ENCODE measurements at regions not wholly inside any gene's neighbourhood (a gene's known extent, or its start where the extent isn't known, plus 50 kb on each side); places are given as distances from the start of the nearest gene placed in this dataset.

DNA sequence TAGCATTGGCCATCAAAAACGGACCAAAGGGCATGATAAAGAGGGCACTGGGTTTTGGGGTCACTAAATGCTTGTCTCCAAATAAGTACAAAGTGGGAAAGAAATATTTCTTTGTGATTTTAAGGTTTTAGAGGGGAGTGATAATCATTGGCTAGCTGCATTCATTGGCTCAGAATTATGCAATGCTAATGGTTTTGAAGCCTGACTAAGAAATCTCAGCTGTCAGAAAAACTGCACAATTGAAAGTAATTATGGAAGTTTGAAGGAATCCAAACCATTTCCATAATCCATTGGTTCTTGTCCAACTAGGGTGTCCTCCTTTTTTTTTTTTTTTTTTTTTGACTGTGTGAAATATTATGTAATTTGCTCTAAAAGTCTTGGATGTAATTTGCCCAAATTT lies 88.2 kb upstream of the ARGLU1 start (continued):
- TF ChIP-seq, protein P1, sequence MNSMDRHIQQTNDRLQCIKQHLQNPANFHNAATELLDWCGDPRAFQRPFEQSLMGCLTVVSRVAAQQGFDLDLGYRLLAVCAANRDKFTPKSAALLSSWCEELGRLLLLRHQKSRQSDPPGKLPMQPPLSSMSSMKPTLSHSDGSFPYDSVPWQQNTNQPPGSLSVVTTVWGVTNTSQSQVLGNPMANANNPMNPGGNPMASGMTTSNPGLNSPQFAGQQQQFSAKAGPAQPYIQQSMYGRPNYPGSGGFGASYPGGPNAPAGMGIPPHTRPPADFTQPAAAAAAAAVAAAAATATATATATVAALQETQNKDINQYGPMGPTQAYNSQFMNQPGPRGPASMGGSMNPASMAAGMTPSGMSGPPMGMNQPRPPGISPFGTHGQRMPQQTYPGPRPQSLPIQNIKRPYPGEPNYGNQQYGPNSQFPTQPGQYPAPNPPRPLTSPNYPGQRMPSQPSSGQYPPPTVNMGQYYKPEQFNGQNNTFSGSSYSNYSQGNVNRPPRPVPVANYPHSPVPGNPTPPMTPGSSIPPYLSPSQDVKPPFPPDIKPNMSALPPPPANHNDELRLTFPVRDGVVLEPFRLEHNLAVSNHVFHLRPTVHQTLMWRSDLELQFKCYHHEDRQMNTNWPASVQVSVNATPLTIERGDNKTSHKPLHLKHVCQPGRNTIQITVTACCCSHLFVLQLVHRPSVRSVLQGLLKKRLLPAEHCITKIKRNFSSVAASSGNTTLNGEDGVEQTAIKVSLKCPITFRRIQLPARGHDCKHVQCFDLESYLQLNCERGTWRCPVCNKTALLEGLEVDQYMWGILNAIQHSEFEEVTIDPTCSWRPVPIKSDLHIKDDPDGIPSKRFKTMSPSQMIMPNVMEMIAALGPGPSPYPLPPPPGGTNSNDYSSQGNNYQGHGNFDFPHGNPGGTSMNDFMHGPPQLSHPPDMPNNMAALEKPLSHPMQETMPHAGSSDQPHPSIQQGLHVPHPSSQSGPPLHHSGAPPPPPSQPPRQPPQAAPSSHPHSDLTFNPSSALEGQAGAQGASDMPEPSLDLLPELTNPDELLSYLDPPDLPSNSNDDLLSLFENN (IDR thresholded peaks at IDR 0.05; ENCODE audit: low read depth in 2 of 2, low read length in 2 of 2): no peak
- no peak for TF ChIP-seq TAF7 (tag; IDR thresholded peaks at IDR 0.05)

DNA sequence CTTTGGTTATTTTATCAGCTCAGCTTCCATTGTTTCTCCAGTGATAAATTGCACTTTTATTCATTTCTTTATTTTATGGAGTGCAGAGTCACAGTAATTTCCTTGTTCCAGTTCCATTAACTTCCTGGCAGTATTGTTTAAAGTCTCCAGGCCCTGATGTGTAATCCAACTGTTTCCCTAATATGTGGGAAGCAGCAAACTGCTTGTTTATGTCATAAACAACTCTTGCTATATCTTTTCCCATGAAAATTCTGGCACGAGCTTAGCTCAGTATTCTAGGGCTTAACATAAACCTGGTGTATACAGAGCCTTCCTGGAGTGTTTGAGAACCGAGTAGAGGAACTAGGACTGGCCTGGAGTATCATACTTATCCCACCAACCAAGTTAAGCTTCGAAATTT lies 83.5 kb upstream of the ARGLU1 start:
- no peak overlapping the region for H3K27ac ChIP-seq (ENCODE audit: extremely low read depth, low read depth, low read length)
- no TSS peak for BruUV-seq (replicated peaks)
- ChIA-PET CTCF (ENCODE audit: low intra/inter-chr PET ratio) (no interaction called here), POLR2A (no interaction called here)
- DNase-seq (ENCODE audit: extremely low read depth in 1 of 4, low spot score in 3 of 4) (no peak), FAIRE-seq (no peak), ATAC-seq (no peak)
- H3K79me2 ChIP-seq (ENCODE audit: control insufficient read depth, insufficient read depth, low read length): no peaks in the 10 kb centered on the region
- H3K4me3 ChIP-seq: no peak overlapping the region
- no peaks in the 10 kb centered on the region for H4K20me1 ChIP-seq (replicated peaks; ENCODE audit: control insufficient read depth, insufficient read depth, low read length)
- no peaks in the 10 kb centered on the region for H3K36me3 ChIP-seq (ENCODE audit: control insufficient read depth, insufficient read depth, low read length)
- no peaks in the 10 kb centered on the region for H3K9me1 ChIP-seq (ENCODE audit: control insufficient read depth, insufficient read depth, low read length)
- no peaks in the 10 kb centered on the region for H3K27me3 ChIP-seq (ENCODE audit: control insufficient read depth in 2 of 2, insufficient read depth in 2 of 2, low read length in 2 of 2)
- H3K4me2 ChIP-seq (ENCODE audit: insufficient read depth, low read length): no peak overlapping the region
- TF ChIP-seq CEBPG (CRISPR knock-in tag; IDR thresholded peaks at IDR 0.05): no peak
- no peak for TF ChIP-seq CEBPG (tag; conservative IDR thresholded peaks at IDR 0.05 in 1 of 2, IDR thresholded peaks at IDR 0.05 in 1 of 2)
- TF ChIP-seq, protein P2, sequence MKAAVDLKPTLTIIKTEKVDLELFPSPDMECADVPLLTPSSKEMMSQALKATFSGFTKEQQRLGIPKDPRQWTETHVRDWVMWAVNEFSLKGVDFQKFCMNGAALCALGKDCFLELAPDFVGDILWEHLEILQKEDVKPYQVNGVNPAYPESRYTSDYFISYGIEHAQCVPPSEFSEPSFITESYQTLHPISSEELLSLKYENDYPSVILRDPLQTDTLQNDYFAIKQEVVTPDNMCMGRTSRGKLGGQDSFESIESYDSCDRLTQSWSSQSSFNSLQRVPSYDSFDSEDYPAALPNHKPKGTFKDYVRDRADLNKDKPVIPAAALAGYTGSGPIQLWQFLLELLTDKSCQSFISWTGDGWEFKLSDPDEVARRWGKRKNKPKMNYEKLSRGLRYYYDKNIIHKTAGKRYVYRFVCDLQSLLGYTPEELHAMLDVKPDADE (conservative IDR thresholded peaks at IDR 0.05; ENCODE audit: control insufficient read depth, low read depth, low read length): no peak
- no peak for TF ChIP-seq HDAC3 (IDR thresholded peaks at IDR 0.05; ENCODE audit: borderline replicate concordance, partially characterized antibody)
- no peak for TF ChIP-seq TCF7 (IDR thresholded peaks at IDR 0.05; ENCODE audit: borderline replicate concordance)
- no peak for TF ChIP-seq FOXA1 (IDR thresholded peaks at IDR 0.05; ENCODE audit: borderline replicate concordance)
- no peak for TF ChIP-seq ZNF184 (CRISPR knock-in tag; IDR thresholded peaks at IDR 0.05)
- no peaks in the 10 kb centered on the region for H3K9me3 ChIP-seq (replicated peaks; ENCODE audit: control insufficient read depth, insufficient read depth, low read depth, low read length)
- no peak overlapping the region for H2AFZ ChIP-seq (ENCODE audit: low read depth, low read length)
- no peak overlapping the region for H3K9ac ChIP-seq (ENCODE audit: insufficient read depth in 1 of 2, low read depth in 2 of 2, low read length in 2 of 2)
- in situ Hi-C loops (cut with MboI) (no loop called here), intact Hi-C loops (cut with micrococcal nuclease) (no loop called here)
- H3K4me1 ChIP-seq (replicated peaks in 1 of 2; ENCODE audit: control insufficient read depth in 2 of 2, insufficient read depth in 2 of 2, low read length in 2 of 2): no peaks in the 10 kb centered on the region
- 6% methylated on average over 2 of the region's 3 CpGs for WGBS (ENCODE audit: insufficient coverage, low coverage, missing lambda C conversion rate)

Measured in K562 (cell line).